OCI-LY1 (cell line): ENCODE measurements at regions not wholly inside any gene's neighbourhood (a gene's known extent, or its start where the extent isn't known, plus 50 kb on each side); places are given as distances from the start of the nearest gene placed in this dataset.

Experiments used
- EZH2 ChIP-seq: fragments of 200-600 bp; sonication (generic), shearing (Covaris generic); IDR thresholded peaks from 2 replicates; pipeline ENCODE4 v1.8.0; 2017; ENCODE audit warnings: borderline replicate concordance, mixed run types, mild to moderate bottlenecking, antibody characterized with exemption, low read length, moderate library complexity, mixed read lengths
- TF ChIP-seq, protein P1 (sequence below): fragments of 200-600 bp; sonication (generic), shearing (Covaris generic); IDR thresholded peaks from 2 replicates; pipeline ENCODE4 v1.5.1; 2017; ENCODE audit warnings: mild to moderate bottlenecking, antibody characterized with exemption, low read length, moderate library complexity, mixed read lengths

DNA sequence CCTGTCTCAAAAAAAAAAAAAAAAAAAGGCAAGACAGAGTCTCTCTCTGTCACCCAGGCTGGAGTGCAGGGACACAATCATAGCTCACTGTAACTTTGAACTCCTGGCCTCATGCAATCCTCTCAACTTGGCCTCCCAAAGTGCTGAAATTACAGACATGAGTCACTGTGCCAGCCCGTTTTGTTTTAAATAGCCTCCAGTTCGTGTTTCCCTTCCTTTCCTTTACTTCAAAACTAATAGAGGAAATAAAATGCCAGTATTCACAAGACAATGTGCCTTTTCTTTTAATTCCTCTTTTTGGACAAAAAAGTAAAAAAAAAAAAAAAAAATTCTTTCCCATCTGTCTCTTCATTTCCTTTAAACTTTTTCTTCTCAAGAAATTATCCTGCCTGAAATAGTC, 54.5 kb upstream of the ACMSD start:
- TF ChIP-seq, protein P1, sequence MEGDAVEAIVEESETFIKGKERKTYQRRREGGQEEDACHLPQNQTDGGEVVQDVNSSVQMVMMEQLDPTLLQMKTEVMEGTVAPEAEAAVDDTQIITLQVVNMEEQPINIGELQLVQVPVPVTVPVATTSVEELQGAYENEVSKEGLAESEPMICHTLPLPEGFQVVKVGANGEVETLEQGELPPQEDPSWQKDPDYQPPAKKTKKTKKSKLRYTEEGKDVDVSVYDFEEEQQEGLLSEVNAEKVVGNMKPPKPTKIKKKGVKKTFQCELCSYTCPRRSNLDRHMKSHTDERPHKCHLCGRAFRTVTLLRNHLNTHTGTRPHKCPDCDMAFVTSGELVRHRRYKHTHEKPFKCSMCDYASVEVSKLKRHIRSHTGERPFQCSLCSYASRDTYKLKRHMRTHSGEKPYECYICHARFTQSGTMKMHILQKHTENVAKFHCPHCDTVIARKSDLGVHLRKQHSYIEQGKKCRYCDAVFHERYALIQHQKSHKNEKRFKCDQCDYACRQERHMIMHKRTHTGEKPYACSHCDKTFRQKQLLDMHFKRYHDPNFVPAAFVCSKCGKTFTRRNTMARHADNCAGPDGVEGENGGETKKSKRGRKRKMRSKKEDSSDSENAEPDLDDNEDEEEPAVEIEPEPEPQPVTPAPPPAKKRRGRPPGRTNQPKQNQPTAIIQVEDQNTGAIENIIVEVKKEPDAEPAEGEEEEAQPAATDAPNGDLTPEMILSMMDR, result no peak
- no peak for TF ChIP-seq EZH2
